Fibroblast of skin of right biceps (primary cell): ENCODE measurements at regions not wholly inside any gene's neighbourhood (a gene's known extent, or its start where the extent isn't known, plus 50 kb on each side); places are given as distances from the start of the nearest gene placed in this dataset.

ENCODE experiments used
- DNase-seq: peaks from one replicate; pipeline ENCODE4 v3.0.0-alpha.2; 2013

GRCh38 chr6:105753620-105754211 is 332.4 kb upstream of the PRDM1 start:
- peak; percentile 74 for DNase-seq

DNA sequence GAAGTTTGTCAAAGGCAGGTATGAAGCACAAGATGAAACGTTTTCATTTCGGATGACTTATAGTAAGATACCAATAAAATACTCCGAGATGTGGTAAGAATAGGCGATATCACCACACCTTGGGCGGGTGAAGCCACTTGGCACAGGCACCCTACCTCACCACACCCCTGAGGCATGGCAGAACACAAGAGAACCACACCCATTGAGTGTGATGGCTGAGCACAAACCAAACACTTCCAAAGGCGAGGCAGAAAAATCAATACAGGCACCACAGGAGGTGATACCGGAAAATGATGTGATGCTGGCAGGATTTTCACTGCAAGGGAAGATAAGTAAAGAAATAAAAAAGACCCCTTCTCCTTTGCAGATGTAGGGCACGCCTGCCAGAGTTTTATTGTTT is 332.9 kb upstream of the PRDM1 start:
- DNase-seq: no peak

DNA sequence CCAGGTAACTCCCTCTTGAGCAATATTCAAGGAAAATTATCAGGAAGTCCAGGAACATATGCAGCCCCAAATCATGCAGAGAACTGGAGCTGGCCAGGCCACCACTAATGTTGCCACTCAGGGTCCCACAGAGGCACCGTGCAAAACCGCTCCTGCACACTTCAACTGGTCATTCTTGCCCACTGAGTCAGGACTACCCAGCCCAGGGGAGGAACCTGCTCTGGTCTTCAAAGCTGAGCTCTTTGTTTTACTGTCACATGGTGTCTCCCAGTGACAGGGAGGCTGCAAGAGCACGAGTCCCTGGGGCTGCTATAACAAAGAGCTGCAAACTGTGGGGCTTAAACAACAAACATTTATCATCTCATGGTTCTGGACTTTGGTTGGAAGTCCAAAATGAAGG is 336.0 kb upstream of the PRDM1 start:
- no peak for DNase-seq

GRCh38 chr6:105748737-105749161 is 337.4 kb upstream of the PRDM1 start:
- peak; percentile 72 for DNase-seq

DNA sequence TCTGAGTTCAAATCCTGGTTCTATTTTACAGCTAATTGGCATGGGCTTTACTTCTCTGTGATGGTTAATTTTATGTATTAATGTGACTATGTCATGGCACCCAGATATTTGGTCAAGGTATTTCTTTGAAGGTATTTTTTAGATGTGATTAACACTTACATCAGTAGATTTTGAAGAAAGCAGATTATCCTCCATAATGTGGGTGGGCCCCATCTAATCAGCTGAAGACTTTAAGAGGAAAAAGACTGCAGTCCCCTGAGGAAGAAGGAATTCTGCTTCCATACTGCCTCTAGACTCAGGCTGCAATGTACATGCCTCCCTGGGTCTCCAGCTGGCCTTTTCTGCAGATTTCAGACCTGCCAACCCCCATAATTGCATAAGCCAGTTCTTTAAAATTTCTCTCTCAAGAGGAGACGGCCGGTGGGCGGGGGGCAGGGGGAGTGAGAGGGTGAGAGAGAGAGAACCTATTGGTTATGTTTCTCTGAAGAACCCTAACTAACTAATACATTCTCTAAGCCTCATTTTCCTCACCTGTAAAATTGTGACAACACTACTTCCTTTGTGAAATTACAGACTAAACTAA is 338.2 kb upstream of the PRDM1 start:
- no peak for DNase-seq

DNA sequence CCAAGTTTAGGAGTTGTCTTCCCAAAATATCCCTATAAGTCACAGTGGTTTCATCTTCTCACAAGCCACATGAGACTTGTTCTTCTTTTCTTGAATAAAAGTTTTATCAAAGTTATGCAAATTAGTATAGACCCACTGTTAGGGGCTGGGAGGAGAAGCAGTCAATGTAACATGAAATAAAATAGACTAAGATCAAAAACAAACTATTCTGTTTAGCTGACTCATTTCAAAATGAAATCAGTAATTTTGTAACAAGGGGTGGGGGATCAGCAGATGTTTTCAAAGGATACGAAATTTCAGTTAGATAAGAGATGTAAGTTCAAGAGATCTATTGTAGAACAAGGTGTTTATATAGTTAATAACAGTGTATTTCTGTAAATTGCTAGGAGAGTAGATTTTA is 339.6 kb upstream of the PRDM1 start:
- no peak for DNase-seq

DNA sequence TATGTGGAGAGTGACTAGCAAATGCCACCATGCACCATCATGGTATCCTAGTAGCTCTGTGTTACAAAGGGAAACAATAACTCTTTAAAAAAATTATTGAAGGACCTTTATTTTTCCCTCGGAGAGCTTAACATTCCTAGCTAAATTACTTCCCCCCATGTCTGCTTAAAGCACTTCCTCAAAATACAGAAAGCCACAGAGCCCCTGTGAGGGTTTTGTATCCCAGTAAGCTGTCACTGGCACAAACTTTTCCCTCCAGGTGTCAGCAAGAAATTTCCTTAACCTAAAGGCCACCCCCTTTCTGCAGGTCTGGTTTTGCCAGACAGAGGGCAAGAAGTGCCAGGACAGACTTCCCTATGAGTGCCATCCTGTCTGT is 340.0 kb upstream of the PRDM1 start:
- no peak for DNase-seq

- DNase-seq: no peak
Measured at GRCh38 chr6:105745464-105746129, 340.5 kb upstream of the PRDM1 start.

DNA sequence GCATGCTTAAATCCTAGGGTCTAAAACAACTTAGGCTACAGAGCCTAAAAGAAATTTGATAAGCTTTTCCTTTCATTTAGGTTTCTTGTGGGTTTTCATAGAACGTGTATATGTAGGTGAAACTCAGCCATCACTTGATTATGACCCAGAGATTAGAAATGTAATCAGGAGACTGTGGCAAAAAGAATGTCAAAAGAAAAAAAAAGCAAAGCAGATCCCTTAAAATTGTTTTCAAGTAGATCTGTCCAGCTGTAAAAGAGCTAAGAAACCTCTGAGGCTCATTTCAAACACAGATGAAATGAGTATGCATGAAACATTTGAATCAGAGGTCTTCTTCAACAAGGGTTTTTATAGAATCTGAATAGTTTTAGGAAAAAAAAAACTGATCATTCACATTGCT is 341.3 kb upstream of the PRDM1 start:
- DNase-seq: no peak

DNA sequence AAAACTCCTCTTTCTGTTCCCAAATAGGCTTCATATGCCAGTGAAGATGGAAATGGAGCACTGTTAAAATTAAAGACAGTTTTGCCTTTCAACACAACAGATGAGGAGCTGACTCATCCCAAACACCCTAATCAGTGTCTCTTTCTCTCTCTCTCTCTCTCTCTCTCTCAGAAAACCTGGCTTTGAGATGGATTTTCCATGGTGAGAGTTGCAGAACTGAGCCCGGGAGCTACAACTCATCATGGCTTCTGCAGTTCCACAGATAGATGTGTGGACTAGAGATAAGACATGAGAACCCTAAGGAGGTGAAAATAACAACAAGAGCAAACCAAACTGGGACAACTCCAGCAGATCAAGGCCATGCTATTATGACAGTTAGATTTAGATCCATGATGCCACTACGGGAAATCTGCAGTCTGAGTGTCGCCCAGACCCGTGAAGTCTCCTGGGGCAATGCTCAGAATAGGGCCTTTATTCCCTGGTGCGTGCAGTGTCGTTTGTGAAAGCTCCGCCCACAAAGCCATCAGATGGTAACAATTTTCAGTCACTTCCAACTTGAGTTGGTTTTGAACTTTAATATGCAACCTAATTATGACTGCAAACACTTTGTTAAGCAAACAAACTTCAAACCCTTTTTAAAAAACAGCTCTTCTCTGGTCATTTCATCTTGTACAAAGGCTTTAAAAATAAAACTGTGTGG is 338.2 kb upstream of the PREP start:
- peak; percentile 55 for DNase-seq

- no peak for DNase-seq
Measured at GRCh38 chr6:105739764-105740163, 336.9 kb upstream of the PREP start.

DNA sequence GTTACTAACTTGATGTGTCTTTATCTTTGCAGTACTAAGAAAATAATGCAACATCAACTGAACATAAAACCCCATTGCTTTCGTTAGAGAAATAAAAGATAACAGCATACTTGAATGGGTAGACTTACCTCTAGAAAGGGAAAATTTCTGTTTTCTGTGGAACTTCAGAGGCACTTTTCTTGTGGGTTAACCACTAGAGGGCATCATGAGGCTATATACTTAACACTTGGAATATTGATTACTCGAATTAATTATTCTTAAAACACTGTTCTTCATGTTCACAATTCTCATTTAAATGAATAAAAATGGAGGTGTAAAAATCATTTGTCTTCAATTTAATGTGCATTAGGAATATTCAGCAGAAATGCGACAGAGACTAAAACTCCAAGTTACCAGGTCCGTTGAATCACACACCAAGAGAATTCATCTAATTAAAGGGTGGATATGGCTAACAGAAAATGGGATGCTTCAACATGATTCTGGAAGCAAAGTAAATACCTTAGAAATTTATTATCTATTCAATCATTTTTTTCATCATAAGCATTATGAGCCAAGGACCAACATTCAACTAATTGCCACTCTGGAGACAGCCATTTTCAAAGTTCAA is 330.8 kb upstream of the PREP start:
- DNase-seq: peak; percentile 39

DNA sequence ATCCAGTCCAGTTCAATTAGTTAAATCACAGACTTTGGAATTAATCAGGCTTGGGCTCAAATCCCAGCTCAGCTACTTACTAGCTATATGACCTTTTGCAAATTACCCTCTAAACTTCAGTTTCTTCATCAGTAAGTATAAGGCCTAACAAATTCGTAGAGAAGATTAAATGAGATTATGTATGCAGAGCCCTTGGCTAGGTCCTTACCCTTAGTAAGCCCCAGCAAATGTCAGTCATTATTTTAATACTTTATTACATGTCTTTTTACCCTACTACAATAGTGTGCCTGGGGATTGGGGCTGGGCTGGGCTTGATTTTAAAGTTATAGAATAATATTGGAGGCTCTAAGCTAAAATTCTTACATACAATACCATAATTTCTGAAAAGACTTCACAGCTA is 326.1 kb upstream of the PREP start:
- DNase-seq: no peak

DNA sequence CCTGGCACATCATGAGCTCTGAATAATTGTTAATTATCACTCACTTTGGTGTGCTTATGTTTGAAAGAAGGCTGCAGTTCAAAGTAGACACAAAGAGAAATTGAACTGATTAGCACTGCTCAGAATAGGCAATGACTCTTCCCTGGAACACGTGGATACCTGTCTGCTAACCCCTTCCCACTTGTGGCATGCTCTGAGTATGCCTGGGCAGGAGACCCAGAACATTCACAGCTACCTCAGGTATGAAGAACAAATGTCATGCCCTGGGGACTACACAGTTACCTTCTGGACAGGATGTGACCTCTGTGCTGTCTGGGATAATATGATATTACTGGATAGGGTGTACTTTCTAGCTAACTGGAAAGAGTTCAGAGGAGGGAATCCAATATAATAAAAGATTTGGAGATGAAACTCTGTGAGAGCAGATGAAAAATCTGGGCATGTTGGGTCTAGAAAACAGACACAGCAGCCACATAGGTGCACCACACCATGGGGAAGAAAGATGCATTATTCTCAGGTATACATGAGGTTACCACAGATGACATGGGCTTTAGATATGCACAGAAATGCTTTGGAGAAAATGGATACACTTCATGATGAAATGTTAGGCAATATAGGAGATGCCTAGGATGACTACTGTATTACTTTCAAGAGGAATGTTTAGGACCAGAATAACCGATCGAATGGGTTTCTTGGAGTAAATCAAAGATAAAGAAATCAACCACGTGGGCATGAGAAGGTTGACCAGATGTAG is 324.2 kb upstream of the PREP start:
- DNase-seq: peak; percentile 45

DNA sequence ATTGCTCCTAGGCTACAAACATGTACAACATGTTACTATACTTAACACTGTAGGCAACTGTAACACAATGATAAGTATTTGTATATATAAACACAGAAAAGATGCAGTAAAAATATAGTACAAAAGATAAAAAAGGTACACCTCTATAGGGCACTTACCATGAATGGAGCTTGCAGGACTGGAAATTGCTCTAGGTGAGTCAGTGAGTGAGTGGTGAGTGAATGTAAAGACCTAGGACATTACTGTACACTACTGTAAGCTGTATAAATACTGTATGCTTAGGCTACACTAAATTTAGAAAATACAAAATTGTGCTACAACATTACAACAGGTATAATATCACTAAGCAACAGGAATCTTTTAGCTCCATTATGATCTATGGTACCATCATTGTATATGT is 312.0 kb upstream of the PREP start:
- DNase-seq: no peak

DNA sequence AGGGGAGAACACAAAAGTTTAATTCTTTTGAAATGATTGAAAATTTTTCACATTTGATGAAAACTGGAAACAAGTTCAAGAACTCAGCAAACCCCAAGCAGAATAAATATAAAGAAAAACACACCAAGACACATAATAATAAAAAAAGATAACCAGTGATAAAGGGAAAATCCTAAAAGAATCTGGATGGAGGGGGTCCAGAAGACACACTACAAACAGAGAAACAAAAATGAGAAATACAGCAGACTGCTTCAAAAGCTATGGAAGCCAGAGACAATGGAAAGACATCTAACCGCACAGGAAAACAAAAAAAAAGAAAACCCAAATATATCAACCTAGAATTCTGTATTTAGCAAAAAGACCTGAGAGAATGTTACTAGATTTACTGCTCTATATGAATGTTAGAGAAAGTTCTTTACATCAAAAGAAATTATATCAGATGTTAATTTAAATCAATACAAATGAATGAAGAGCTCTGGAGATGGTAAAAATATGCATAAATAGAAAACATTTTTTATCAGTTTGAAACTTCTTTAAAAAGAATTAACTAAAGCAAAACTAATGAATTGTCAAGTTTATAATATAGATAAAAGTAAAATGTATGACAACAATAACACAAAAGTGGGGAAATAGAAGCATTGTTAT is 310.7 kb upstream of the PREP start:
- DNase-seq: no peak

GRCh38 chr6:105711216-105711615 is 308.3 kb upstream of the PREP start:
- DNase-seq: peak; percentile 29

- DNase-seq: no peak
Measured at GRCh38 chr6:105705608-105706007, 302.7 kb upstream of the PREP start.

GRCh38 chr6:105695461-105695860 is 292.6 kb upstream of the PREP start:
- DNase-seq: no peak

DNA sequence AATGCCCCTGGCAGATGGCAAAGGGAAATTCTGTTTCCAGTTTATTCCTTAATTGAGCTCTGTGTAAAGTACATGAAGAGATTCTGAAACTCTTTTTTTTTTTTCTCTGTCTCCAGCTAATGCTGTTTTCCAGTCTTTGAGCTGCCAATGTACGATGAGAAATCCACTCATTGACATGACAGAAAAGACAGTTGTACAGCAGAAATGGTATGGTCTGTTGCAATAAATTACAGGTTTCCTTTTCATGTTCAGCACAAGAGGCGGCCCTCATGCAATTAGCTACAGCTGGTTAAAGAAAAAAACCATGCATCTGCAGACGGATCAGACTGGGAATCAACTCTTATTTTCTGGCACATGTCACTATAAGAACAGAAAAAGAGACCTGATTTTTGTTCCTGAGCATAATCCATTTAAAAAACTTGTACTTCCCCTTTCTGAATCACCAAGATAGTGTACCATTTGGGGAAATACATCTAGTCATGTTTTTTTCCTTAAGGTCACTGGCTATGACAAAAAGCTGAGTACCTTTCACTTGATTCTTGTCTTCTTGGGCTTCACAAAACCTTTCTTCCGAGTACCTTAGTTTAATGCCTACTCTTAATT is 289.8 kb upstream of the PREP start:
- DNase-seq: no peak

DNA sequence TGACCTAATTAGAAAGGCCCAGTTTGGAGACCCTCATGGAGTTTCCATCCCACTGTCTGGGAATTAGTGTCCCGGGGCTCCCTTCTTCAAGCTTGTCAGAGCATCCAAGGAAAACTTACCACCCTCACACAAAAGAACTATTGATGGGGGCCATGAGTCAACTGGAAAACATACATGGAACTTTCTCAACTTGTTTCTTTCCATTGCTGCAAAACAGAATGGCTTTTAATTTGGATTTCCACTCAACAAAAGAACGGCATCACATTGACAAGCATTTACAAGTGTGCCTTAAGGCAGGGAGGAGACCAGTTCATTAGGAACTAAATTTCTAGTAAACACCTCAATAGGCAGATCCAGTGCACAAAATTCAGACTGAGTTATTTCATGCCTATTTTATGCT is 289.1 kb upstream of the PREP start:
- no peak for DNase-seq

- DNase-seq: no peak
Measured at GRCh38 chr6:105691081-105691480, 288.2 kb upstream of the PREP start.
